Cardiac fibroblast (primary cell): ENCODE measurements at regions not wholly inside any gene's neighbourhood (a gene's known extent, or its start where the extent isn't known, plus 50 kb on each side); places are given as distances from the start of the nearest gene placed in this dataset.

Source experiments
- DNase-seq, 2 donors: peaks; one replicate each; pipeline versions ENCODE4 v3.0.0 to v3.0.0-alpha.2; 2010; ENCODE audit warnings: low read depth in 2 of 2
- H3K4me3 ChIP-seq, 2 donors: replicated peaks in 1 of 2; 1 replicate in 1 of 2; 2 replicates in 1 of 2; pipeline ENCODE4 v1.5.1; 2011; ENCODE audit warnings: low read depth in 2 of 2, low read length in 2 of 2, mild to moderate bottlenecking in 2 of 2, moderate library complexity in 1 of 2
- TF ChIP-seq, protein P1 (sequence below): IDR thresholded peaks from one replicate; pipeline ENCODE4 v1.5.1; 2011; ENCODE audit warnings: low read depth, mild to moderate bottlenecking, low read length, inconsistent platforms

DNA sequence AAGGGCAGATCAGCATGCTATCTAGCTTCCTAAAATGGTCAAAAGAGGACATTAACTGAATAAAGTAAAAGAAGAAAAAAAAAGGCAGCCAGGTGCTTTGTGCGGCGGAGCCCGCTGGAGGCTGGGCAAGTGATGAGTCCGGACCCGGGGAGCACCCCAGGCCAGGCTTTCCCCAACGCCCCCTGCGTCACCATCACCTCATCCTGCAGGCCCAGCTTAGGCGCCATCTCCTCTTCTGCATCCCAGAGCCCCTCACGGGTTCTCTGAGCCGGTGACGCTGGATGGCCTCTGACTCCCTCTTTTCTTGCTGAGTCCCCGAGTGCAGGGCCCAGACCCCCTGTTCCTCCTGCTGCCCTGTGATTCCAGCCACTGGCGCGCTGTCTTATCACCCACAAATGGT lies 250.1 kb downstream of the TBXT start:
- TF ChIP-seq, protein P1, sequence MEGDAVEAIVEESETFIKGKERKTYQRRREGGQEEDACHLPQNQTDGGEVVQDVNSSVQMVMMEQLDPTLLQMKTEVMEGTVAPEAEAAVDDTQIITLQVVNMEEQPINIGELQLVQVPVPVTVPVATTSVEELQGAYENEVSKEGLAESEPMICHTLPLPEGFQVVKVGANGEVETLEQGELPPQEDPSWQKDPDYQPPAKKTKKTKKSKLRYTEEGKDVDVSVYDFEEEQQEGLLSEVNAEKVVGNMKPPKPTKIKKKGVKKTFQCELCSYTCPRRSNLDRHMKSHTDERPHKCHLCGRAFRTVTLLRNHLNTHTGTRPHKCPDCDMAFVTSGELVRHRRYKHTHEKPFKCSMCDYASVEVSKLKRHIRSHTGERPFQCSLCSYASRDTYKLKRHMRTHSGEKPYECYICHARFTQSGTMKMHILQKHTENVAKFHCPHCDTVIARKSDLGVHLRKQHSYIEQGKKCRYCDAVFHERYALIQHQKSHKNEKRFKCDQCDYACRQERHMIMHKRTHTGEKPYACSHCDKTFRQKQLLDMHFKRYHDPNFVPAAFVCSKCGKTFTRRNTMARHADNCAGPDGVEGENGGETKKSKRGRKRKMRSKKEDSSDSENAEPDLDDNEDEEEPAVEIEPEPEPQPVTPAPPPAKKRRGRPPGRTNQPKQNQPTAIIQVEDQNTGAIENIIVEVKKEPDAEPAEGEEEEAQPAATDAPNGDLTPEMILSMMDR: no peak
- no peak overlapping the region for H3K4me3 ChIP-seq
- DNase-seq: no peak

- H3K4me3 ChIP-seq: no peak overlapping the region
- TF ChIP-seq, protein P1: no peak
- no peak for DNase-seq
These were observed 252.2 kb upstream of the PDE10A start for GRCh38 chr6:165915022-165915770.

DNA sequence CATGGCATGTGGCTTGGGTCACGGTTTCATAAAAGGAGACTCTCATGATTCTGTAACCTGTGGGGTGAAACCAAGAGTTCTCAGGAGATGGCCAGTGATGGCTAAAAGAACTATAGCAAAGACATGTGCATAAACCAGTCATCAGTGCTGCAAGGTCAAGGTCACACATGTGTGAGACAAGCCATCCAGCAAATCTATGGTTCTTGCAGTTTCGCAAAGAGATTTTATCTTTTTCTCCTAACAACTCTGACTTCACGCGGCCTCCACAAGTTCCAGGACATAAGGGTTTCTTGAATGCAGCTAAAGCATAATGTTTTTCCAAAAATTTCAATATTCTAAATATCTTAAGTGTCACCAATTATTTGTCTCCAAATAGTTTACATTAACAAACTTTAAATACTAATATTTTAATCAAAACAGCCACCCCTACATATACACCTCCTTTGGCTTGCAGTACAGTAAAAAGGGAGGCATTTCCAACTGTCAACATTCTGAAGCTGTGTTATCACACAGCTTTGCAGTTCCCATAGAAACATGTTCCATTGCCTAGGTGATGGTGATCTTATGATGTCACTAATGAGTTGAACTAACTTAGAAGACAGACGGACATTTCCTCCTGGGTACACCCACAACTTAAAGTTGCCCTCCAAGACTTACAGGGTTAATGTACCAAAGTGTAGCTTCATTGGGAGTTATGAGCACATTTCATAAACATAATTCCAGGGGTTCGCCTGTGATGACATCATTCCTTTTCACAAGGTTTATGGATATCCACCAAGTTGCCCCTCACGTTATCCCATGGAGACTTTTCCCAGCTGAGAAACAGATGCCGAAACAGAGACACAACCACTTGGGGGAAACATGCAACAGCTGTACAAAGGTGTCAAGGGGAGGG lies 250.9 kb upstream of the PDE10A start:
- H3K4me3 ChIP-seq: no peak overlapping the region
- DNase-seq: peak; percentile 5 to 47
- TF ChIP-seq, protein P1: no peak

DNA sequence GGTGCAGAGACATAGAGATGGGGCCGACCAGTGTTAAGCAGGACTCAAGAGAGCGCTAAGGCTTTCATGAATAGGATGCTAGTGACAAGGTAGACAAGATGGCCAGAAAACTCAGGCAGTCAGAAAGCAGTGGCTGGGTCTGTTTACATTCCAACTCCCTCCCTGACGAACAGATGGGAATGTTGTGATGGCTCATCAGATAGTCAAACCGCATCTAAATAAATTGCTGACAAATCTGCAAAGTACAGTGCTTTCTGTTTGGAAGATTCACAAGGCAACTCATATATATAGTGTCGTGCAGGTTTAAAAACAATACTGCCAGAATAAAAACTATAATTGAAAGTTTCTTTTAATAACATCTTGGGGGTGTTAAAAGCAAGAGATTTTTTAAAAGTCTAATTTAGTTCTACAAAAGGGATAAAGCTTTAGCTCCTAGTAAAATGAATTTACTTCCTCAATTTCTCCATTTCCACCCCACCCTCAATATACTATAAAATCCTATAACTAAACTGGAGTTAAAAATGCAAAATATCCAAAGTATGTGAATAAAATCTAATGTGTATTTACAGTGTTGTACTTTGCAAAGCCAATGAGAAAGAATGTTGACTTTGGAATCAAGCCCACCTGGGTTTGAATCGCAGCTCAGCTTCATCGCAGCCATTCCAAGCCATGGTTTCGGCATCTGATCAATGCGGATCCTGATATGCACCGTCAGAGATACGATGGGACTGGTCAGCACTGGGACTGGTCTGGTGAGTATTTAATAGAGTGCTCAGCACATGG lies 247.3 kb upstream of the PDE10A start:
- peak in 1 of 2 donors; percentile 12 for DNase-seq
- TF ChIP-seq, protein P1: no peak
- no peak overlapping the region for H3K4me3 ChIP-seq

- H3K4me3 ChIP-seq: no peak overlapping the region
- TF ChIP-seq, protein P1: no peak
- DNase-seq: no peak
These were observed 243.7 kb upstream of the PDE10A start for GRCh38 chr6:165906736-165907135.

DNA sequence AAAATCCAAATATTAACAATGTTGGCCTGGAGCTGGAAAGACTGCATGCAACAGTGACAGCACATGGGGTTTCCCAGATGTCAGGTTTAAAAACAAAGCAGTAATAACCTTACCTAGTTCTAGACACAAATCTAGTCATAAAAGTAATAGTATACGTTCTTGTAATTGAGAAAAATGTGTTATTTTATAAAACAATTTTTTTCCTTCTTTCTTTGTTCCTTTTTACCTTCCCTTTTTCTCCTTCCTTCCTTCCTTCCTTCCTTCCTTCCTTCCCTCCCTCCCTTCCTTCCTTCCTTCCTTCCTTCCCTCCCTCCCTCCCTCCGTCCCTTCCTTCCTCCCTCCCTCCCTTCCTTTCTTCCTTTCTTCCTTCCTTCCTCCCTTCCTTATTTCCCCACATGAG lies 242.7 kb upstream of the PDE10A start:
- DNase-seq: no peak

More for the DNA sequence above, 242.7 kb upstream of the PDE10A start:
- no peak overlapping the region for H3K4me3 ChIP-seq
- TF ChIP-seq, protein P1: no peak
